ENCODE measurements at regions not wholly inside any gene's neighbourhood (a gene's known extent, or its start where the extent isn't known, plus 50 kb on each side); places are given as distances from the start of the nearest gene placed in this dataset.
"Not testable (repeated sequence)": the region's sequence is repeated elsewhere in the genome, so short reads cannot be mapped to it uniquely, and the experiment has no call there.

DNA sequence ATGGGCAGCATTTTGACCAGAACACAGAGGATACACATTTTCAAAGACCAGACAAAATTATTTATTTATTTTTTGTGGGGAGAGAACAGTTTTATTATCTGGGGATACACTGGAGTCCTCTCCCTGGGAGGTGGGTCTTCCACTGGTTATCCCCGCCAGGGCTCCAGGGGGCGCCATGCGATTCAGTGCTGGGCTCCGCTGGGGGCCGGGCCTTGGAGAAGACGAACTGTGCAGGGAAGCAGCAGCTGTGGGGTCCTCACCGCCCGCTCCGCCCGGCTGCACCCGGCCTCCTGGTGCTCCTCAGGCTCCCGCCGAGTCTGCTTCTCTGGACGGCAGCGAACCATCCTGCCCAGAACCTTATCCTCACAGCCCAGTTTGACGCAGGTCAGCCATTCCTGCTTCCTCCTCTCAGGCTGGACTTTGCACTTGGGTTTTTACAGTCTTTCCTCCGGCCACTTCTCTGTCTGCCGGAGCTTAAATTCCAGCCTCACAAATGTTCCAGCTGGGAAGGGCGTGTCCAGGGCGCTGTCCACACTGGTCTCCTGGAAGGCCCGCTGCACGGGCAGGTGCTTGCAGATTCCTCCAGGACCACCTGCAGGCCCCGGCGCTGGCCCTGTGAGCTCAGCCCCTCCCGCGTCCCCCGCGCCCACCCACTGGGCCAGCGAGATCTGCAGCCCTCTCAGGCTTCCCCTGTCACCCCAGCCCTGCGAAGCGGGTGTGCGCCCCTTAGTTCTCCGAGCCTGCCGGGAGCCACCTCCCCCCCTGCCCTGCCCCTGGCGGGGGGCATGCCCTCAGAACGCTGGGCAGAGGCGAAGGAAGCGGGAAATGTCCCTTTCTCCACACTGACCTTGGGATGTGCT lies 1830.0 kb upstream of the DEFB115 start:
- DNase-seq (ENCODE audit: low spot score), result no peak

DNA sequence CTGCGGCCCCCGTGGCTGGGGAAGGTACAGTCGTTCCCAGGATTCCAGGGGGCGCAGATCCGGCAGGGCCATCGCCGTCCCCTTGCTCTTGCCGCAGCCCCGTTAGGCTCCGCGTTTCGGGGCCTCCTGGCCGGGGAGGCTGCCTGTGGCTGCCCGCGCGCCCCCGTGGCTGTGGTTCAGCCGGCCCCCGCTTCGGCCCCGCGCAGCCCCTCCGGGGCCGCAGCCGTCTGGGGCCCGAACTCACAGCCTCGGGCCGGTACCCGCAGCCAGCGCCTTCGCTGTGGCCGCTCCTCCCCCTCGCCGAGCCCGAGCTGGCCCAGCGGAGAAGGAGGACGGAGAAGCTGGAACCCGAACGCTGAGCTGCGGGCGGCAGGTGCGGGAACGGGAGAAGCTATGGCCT lies 1826.9 kb upstream of the DEFB115 start:
- DNase-seq (ENCODE audit: low spot score), result no peak

DNA sequence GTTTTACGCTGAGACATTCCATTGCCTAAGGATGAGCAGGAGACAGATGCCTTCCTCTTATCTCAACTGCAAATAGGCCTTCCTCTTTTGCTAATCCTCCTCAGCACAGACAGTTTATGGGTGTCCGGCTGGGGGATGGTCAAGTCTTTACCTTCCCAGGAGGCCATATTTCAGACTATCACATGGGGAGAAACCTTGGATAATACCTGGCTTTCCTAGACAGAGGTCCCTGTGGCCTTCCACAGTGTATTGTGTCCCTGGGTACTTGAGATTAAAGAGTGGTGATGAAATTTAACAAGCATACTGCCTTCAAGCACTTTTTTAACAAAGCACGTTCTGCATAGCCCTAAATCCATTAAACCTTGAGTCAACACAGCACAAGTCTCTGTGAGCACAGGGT lies 1816.7 kb upstream of the DEFB115 start:
- DNase-seq (ENCODE audit: low spot score), result not testable (repeated sequence)

DNA sequence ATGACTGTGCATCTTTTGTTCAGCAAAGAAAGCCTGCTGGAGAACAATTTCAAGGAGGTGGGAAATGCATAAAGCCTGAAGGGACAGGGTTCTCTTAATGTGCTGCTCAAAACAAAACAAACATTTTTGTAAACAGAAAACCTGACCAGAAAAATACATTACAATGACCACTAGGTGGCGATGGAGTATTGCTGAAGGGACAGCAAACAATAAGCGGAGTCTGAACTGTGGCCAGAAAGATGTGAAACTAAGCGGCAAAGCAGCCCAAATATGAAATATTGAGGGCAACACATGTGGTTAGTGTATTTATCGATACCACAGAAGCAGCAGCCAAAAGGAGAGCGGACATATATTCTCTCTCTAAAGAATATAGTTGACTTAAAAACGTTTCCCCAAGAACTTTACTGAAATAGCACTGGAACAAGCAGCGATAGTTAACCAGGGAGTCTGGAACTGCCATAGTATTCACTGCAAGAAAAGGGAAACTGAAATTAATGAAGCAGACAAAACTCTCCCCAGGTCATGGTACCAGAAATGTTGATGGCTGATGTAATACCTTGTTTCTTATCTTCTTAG lies 1814.2 kb upstream of the DEFB115 start:
- peak; percentile 21 for DNase-seq (ENCODE audit: low spot score)

DNA sequence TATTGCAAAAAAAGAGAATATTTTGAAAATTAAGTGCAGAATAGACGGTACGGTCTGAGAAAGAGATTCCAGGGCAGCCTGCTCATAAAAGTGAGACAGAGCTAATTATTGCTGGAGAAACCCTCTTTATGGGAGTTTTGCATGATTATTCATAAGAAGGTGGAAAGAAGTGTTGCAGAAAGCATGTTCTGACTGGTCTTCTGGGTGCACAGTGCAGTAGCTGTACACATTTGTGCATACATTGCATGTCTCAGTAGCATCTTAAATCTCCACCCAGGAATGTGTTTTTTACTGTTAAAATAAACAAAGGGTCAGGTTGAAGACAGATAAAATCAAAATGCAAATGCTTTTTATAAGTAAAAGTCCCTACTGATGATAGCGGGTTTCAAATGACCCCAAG lies 1813.6 kb upstream of the DEFB115 start:
- no peak for DNase-seq (ENCODE audit: low spot score)

DNA sequence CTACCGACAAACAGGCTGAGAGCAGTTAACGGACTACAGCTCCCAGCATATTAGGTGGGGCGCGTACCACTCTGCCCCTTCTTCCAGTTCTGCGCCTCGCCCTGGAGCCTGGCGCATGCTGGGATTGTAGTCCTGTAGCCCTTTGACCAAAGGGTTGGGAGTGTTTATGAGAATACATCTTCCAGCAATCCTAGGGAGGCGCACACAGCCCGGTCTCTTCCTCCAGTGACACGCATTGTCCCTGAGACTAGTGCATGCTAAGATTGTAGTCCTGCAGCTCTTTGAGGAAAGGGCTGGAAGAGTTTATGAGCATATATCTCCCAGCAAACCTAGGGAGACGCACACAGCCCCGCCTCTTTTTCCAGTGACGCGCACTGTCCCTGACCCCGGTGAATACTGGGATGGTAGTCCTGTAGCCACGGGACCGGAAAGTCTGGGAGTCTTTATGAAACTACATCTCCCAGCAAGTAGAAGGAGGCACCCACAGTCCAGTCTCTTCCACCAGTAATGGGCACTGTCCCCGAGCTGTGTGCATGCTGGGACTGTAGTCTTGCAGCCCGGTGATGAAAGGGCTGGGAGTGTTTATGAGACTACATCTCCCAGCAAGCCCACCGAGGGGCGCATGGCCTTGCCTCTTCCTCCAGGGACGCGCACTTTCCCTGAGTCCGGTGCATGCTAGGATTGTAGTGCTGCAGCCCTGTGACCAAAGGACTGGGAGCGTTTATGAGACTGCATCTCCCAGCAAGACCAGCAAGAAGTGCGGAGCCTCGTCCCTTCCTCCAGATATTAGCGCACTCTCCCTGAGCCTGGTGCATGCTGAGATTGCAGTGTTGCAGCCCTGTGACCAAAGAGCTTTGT lies 1812.2 kb upstream of the DEFB115 start:
- not testable (repeated sequence) for DNase-seq (ENCODE audit: low spot score)

DNA sequence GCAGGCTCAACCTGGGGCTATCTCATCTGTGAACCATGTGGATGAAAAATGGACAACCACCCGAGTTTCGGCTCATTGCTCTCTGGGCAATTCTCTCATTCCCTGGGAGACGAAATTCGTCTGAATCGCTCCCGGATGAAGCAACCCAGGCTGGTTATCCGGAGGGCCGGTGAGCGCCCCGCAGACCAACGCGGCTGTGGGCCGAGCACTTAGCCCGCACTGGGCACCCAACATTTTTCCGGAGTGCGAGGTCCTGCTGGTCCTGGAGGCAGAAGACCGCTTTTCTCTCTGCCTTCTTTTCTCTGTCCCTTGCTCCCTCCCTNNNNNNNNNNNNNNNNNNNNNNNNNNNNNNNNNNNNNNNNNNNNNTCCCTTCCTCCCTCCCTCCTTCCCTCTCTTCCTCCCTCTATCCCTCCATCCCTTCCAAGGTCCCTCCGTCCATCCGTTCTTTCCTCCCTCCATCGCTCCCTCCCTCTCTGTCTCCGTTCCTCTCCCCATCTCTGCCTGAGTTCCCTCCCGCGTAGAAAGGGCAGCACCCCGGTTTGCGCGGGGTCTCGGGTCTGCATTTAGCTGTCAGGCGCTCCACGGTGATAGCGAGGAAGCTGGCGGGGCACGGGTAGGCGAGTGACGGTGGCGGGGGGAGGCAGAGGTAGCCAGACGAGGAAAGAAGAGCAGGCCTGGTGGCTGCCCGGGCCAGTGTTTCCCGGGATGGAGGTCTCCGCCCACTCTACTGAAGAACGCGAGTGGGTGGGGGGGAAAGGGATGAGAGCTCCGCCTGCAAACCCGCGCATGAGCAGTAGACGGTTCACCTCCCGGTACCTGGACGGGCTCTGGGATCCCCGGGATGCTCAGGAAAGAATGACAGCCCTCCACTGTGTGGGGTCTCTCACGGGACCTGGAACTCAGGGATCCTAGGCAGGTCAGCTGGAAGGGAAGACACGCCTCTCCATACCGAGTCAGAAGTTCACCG lies 1809.7 kb upstream of the DEFB115 start:
- DNase-seq (ENCODE audit: low spot score), result not testable (repeated sequence)

DNA sequence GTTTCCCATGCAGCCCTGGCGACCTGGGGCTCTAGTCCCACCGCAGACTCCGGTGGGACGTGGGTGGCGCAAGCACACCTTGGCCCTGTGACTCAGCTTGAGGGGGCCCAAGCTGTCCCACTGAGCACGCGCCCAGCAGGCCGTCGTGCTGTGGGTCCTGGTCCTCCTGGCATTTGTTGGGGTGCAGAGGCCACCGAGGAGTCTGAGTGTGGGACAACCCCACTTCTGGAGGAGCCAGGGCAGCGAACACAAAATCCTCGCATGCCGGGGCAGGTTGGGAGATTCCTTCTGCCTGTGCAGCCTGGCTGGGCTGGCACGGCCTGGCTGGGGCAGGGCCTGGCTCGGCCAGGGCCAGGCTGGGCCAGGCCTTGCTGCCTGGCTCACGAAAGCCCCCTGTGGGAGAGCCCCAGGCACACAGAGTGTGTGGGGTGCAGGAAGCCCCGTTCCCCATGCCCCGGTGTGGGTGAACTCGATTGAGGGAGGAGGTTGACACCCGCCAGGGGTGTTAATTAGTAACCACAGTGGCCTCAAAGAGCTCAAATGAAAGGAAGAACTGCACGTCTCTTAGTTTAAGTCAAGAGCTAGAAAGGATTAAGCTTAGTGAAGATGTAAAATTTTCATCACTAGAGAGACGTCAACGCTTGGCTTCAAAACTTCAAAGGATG lies 1808.5 kb upstream of the DEFB115 start:
- DNase-seq (ENCODE audit: low spot score), result no peak

DNA sequence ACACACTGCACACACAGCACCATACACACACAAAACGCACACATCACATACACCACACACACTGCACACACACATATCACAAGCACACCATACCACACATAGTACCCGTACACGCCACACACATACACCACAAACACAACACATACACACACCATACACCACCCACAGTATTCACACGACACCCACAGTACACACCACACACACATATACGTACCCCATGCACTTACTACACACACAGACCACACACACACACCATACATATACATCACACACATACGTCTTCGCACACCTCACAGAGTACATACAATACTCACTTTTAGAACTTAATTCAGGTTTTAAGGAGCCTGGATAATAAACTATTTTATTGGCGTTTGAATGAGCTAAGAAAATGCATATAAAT lies 1805.3 kb upstream of the DEFB115 start:
- no peak for DNase-seq (ENCODE audit: low spot score)

DNA sequence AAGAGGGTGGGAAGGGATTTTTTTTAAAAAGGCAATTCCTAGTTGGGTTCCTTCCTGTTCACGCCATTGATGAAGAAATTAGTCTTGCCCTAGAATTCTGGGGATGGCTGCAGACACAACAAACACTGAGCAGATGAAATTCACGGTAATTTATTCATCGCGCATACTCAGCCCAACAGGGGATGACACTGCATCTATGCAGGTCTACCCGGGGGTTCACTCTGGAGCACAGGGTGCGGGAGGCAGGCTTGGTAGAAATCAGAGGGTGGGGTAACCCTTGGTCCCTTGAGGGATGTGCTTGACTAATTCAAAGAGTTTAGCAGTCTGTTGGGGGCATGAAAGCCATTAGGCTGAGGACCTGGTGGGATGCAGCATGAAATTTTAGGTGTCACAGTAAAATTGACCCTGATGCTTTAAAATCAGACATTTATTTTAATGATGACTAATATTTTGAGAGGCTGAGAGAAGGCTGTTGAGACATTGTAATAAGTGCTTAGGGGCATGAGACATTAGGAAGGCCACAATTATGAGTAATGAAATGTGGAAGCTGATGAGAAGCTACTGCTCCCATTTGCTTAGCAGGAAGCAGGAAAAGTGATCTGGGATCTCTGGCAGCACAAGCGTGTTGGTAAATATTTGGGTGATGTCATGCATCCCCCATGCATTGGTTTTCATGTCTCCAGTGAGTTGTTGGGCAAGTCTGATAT lies 1800.3 kb upstream of the DEFB115 start:
- DNase-seq (ENCODE audit: low spot score), result not testable (repeated sequence)

DNA sequence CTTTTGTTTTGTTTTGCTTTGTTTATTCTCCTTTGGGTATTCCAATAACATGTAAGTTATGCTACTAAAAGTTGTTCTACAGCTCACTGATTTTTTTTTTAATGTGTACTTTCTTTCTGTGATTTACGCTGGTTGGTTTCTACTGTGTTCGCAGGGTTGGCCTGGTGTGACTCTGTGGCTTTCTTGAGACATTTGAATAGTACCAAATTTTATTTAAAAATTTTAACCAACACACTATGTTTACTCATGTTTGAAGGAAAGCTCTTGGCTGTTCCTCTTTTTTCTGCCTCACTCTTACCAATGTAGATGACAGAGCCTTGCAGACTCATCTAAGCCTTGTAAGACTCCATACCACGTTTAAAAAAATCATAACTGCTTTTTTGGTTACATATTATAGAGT lies 1784.9 kb upstream of the DEFB115 start:
- no peak for DNase-seq (ENCODE audit: low spot score)

DNA sequence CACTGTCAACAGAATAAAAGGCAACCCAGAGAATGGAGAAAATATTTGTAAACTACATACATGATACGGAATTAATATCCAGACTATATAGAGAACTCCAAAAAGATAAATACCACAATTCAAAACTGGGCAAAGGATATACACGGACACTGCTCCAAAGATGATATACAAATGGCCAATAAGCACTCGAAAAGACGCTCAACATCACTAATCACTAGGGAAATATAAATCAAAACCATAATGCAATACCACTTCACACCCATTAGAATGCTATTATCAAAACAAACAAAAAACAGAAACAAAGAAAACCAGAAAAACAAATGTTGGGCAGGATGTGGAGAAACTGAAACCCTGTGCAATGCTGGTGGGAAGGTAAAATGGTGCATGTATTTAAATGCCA lies 1764.6 kb upstream of the DEFB115 start:
- DNase-seq (ENCODE audit: low spot score), result not testable (repeated sequence)

DNA sequence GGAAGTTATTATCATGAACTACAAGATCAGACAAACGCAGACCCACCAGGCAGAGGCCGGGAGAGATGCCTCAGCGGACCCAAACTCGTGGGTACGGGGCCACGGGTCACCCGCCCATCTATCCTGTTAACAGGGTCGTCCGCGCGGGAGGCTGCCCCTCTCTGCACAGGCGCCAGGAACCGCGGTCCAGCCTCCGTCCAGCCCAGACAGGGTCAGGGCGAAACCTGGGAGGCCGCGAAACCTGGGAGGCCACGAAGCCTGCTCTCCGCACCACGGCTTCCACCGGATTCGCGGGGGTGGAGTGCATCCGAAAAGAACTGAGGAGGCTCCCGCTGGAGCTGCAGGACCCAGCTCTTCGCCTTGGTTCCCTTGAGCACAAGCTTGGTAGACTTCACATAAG lies 1760.7 kb upstream of the DEFB115 start:
- not testable (repeated sequence) for DNase-seq (ENCODE audit: low spot score)

DNA sequence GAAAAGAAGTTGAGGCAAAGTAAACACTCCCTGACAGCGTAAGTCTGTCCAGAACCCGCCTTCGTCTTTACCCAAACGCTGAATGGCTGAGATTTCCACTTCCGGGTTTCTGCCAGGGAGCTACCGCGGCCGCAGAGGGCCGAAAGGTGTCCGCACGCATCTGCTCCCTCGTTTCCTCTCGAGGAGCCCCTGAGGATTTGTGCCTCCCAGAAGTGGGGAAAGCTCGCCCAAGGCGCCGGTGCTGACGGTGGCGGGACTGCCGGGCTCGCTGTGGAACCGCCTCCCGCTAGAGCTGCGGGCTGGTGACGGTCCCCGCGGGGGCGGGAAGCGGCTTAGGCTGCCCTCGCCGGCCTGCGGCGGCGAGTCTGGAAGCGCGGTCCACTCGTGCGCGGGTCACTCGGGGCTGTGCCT lies 1760.2 kb upstream of the DEFB115 start:
- peak; percentile 3 for DNase-seq (ENCODE audit: low spot score)

DNA sequence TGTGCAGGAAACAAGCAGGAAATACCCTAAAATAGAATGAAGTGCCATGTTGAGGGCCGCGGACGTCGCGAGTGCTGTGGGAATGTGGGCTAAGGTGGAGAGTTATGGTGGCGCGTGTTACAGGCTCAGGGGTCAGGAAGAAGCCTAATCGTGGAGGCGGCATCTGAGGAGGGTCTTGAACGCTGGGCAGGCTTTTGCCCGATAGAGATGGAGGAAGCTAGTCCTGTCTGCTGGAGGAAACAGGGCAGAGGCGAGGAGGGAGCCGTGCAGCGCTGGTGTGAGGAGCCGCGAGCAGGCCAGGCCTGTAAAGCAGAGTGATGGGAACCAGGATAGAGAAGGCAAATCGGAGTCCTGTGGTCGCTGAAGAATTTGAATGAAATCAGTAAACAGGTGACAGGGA lies 1759.8 kb upstream of the DEFB115 start:
- not testable (repeated sequence) for DNase-seq (ENCODE audit: low spot score)

DNA sequence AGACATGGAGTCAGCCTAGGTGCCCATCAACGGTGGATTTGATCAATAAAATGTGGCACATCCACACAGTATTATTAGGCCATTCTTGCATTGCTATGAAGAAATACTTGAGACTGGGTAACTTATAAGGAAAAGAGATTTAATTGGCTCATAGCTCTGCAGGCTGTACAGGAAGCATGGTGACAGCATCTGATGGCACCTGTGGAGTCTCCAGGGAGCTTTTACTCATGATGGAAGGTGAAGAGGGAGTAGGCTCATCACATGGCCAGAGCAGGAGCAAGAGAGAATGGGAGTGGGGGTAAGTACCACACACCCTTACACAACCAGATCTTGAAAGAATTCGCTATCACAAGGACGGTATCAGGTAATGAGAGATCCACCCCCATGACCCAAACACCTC lies 1756.7 kb upstream of the DEFB115 start:
- DNase-seq (ENCODE audit: low spot score), result not testable (repeated sequence)

DNA sequence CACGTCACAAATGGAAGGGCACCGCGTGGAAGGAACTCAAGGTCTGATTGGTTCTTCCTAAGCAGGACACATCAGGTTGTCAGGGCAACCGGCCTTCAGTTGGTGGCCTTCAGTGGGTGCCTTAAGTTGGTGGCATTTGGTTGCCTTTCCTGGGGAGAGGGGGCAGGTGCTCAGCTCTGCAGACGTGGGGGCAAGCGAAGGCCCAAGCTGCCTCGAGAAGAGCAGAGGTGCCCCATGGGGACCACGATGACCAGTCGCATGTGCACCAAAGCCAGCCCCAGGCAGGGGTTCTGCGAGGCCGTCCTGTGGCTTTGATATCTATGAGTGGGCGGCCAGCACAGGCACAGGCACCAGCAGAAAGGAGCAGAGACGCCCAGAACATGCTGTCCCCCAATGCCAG lies 1742.8 kb upstream of the DEFB115 start:
- DNase-seq (ENCODE audit: low spot score), result not testable (repeated sequence)

DNA sequence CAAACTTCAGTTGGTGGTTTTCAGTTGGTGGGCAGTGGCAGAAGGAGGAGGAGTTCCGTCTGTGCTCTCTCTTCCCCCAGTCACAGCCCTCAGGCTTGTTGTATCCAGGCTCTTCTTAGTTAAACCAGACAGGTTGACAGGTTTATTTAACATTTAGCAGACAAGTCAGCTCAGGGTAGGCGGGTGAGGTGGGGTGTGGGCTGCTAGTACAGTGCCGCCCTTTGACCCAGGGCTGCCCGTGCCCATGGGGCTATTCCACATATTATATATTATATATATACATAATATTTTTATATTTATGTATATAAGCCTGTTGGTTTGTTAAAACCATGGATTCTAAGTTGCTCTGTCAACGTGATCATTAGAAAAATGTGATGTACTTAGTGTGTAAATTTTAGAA lies 1740.6 kb upstream of the DEFB115 start:
- DNase-seq (ENCODE audit: low spot score), result not testable (repeated sequence)

DNA sequence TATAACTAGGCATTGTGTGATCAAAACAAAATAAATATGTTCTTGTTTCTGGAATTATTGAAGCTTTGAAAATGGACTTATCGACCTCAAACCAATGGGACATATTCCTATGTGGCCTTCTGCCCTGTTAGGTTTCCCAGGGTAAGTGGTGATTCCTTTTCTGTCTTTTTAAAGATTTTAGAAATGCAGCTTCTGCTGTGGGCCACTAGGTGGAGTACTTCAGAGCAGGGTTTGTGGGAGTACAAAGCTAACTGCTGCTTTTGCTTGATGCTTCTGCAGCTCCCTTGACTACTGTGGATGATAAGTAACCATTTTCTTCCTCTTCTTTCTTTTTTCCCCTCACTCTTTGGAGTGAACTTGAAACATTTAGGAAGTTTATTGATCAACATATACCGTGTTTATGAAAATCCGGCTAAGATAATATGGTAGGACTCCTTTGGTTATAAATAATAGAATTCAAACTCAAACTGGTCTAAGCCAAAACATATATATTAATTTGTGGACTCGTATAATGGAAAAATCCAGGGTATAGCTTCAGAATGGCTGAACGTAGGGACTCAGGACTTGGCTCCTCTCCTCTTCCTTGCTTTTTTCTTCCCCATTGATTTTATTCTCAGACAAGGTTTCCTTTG lies 1737.7 kb upstream of the DEFB115 start:
- DNase-seq (ENCODE audit: low spot score), result not testable (repeated sequence)

All from hematopoietic multipotent progenitor cell treated with erythropoietin and hydrocortisone succinate and interleukin-3 and kit ligand, for 17 days (in vitro differentiated cells).